ENCODE measurements at regions not wholly inside any gene's neighbourhood (a gene's known extent, or its start where the extent isn't known, plus 50 kb on each side); places are given as distances from the start of the nearest gene placed in this dataset.

- TF ChIP-seq CTCF (IDR thresholded peaks at IDR 0.05 in 2 of 3, conservative IDR thresholded peaks at IDR 0.05 in 1 of 3; ENCODE audit: borderline replicate concordance in 1 of 3, insufficient read depth in 1 of 3, low read depth in 2 of 3, low read length in 2 of 3) (no peak), POLR2A (IDR thresholded peaks at IDR 0.05; ENCODE audit: borderline replicate concordance, extremely low read depth, insufficient read depth, insufficient read length) (no peak), ZNF274 (IDR thresholded peaks at IDR 0.05; ENCODE audit: low read depth, low read length) (no peak), POLR2AphosphoS5 (IDR thresholded peaks at IDR 0.05; ENCODE audit: low read depth, low read length) (no peak), YY1 (IDR thresholded peaks at IDR 0.05; ENCODE audit: extremely low read depth, insufficient replicate concordance, low read depth, low read length) (no peak), TCF7L2 (IDR thresholded peaks at IDR 0.05; ENCODE audit: borderline replicate concordance, extremely low read depth, insufficient read depth, insufficient read length) (no peak), SP1 (IDR thresholded peaks at IDR 0.05; ENCODE audit: low read depth) (no peak), EZH2 (IDR thresholded peaks at IDR 0.05) (no peak), ZBTB33 (IDR thresholded peaks at IDR 0.05; ENCODE audit: extremely low read depth, insufficient replicate concordance, low read length) (no peak)
These were observed 127.2 kb upstream of the ARHGAP28 start for GRCh38 chr18:6602365-6602764.
